GM19455 (cell line): ENCODE measurements at regions not wholly inside any gene's neighbourhood (a gene's known extent, or its start where the extent isn't known, plus 50 kb on each side); places are given as distances from the start of the nearest gene placed in this dataset.
"Not testable (repeated sequence)": the region's sequence is repeated elsewhere in the genome, so short reads cannot be mapped to it uniquely, and the experiment has no call there.

Experiments used
- ATAC-seq: cut with Tn5 transposase; IDR thresholded peaks from one replicate; pipeline ENCODE4 v1.9.1; 2021; ENCODE audit not compliant: unreplicated experiment

- no peak for ATAC-seq
Measured at GRCh38 chr3:25895031-25895430, 105.1 kb downstream of the OXSM start.

DNA sequence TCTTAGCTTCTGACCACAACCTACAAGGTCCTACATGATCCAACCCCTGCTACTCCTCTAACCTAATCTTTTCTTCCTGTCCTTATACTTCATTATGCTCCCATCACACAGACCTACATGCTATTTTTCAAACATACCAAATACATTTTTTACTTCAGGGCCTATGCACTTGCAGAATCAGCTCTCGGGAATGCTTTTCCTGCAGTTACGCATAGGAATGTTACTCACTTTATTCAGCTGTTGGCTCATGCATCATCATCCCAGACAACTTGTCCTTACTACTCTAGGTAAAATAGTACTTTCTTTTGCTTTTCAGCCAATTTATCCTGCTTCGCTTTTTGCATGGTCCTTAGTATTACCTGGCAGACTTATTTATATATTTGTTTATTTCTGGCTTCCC is 105.6 kb downstream of the OXSM start:
- no peak for ATAC-seq

- ATAC-seq = peak; percentile 78
Measured at GRCh38 chr3:25897019-25897418, 107.1 kb downstream of the OXSM start.

DNA sequence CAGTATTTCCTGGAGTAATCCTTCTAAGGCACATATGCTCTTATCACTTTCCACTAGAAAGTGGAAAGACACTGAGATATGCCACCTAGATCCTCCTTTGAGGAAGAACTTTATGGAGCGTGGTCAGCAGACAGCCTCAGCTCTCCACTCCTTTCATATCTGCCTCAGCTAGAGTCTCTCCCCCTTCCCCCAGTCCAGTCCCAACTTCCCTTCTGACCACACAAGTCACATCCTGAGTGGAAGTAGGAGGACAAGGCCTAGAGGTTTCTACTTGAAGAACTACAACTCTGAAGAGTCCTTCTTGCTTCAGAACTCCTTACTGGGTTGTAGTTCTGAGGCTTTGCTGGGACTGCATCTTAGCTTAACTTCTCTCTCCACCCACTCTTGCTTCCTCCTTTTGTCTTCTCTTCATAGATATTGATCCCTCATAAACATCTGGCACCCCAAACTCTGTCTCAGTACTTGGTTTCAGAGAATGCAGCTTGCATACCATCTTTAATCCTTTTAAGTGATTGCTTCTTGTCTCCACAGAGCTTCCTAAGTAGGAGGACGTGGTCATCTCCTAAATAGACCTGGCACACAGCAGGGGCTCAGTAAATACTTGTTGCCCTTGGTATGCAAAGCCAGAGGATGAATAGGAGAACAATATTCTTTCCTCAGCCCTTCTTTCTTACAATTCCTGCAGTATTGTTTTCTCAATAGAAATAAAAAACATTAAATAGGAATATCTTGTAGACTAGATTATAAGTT is 109.6 kb downstream of the OXSM start:
- no peak for ATAC-seq

GRCh38 chr3:25900161-25900560 is 110.3 kb downstream of the OXSM start:
- no peak for ATAC-seq

DNA sequence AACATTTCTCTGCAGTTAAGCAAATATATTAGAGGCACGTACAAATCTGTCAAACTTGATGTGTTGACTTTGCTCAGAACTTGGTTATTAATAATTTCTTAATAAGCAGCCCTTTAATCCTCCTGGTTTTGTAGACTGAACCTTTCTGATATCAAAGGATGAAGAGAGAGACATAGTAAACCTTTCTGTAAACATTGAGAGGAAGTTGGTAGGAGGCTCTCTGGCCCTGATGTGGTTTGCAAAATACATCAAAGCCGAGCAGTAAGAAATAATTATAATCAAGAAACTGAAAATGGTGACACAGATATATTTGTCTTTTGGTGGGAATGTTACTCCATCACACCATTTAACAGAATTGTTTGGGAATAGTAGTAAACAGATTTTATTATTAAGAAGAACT is 111.9 kb downstream of the OXSM start:
- no peak for ATAC-seq

DNA sequence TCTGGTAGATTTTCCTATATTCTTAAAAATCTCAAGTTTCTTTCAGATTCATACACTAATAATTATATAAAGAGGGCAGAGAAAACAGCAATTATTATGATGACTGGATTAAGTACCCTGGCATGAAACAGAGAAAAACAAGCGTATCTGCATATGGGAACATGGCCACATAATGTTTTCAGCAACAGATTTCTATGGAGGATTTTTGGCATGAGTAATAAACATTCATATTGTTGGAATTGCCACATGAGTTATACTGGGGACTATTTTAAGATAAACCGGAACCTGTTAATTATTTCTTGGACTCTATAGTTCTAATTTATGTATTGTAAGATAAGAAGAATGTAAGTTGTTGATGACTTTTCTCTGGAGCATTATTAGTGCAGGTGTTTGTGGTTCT is 112.7 kb downstream of the OXSM start:
- ATAC-seq = no peak

GRCh38 chr3:25903371-25904129 is 113.7 kb downstream of the OXSM start:
- ATAC-seq = no peak

GRCh38 chr3:25904206-25904605 is 114.3 kb downstream of the OXSM start:
- no peak for ATAC-seq

GRCh38 chr3:25906132-25906906 is 116.4 kb downstream of the OXSM start:
- ATAC-seq = no peak

DNA sequence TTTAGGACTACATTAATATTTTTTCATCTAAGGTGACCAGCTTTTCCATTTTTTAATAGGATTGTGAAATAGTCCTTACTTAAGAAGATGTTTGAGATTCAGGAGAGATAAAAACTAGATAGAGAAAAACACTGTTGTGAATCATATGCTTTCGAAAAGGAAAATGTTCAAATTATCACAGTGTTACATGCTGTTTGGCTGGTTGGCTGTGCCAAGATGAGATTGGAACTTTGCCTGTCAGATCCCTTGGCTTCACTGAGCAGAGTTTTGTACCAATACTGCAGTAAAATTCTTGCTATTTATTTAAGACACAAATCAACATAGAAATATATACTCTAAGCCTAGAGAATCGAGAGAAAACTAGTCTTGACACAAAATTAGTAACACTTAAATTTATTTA is 117.2 kb downstream of the OXSM start:
- ATAC-seq = no peak

DNA sequence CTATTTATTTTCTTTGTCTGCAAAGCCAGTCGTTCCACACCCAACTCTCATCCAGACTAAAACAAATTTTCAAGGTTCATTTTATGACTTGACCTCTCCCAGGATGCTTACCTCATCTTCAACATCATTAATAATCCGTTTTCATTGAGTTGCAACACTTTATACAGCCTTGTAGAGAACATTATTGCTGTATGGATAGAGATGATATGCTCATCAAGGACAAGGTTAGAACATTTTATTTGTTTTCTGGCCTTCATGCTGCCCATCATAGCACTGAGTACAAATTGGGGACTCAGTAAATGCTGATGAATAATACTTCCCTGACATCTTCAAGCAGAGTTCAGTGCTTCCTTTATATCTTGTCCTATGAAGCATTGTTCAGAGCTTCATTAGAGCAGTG is 120.2 kb downstream of the OXSM start:
- ATAC-seq = no peak

DNA sequence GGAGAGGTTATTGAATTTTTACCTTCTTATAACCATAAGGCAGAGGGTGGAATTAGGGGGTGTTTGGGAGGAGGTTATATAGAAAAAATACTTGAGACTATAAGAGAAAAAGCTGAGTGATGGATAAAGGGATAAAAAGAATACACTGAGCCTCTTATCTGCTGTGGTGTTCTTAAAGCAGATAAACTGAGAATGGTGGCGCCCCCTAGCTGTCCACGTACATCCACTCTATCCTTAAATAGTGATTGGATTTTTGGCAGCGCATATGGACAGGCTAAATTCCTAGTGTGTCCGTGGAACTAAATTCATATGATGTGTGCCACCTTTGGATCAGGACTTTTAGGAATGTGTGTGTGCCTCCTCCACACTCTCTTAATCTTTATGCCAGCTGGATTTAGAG is 121.1 kb downstream of the OXSM start:
- no peak for ATAC-seq

DNA sequence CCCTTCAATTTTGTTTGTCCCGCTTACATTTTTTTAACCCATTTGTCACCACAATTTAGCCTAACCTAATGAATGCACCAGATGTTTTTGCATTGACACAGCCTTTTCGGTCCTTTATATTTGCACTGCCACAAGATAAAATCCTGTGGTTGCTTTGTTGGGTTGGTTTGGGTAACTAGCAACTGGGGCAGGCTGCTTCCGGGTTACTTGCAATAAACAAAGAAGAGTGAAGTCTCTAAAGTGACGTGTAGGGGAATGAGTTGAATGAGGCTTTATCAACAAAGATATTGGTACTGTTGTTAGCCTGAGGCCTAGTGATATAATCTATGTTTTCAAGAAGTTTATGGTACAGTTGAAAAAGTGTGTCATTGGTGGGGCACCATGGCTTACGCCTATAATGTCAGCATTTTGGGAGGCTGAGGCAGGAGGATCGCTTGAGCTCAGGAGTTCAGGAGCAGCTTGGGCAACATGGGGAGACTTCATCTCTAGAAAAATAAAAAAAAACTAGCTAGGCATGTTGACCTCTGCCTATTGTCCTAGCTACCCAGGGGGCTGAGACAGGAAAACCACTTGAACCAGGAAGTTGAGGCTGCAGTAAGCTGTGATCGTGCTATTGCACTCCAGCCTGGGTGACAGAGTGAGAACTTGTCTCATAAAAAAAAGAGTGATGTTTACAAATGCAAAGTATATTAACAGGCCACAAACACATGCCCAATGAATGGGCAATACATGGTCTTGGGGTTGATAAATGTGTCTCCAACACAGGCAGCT is 121.8 kb downstream of the OXSM start:
- no peak for ATAC-seq

DNA sequence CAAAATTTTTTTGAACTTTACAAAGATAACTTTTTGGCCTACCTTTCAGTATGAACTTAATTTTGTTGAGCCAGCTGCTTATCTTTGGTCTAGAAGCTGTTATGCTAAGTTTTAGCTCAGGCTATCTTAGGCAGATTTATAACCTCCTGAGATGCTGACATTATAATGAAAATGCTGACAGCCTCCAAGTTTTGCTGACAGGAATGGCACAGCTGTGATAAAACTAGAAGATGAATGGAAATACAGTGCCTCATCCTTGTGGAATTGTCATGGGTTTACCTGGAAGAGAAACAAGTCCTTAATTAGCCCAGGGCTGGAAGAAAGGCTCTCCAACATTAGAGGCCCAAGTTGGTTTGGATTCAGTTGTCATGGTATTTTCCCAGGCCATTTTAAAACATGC is 123.3 kb downstream of the OXSM start:
- no peak for ATAC-seq

DNA sequence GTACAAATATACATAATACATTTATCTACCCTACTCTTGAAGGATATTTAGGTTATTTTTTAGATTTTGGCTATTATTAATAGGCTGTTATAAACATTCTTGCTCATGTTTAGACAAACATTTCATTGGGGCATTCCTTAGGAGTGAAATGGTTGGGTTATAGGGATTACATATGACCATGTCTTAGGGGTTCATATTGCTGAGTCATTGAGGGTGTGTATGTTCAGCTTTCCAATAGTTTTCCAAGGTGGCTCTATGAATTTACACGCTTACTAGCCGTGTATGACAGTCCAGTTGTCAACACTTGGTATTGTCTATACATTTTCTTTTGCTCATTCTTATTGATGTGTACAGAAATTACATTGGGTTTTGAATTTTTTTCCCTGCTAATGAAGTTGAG is 125.8 kb downstream of the OXSM start:
- no peak for ATAC-seq

GRCh38 chr3:25916321-25916720 is 126.4 kb downstream of the OXSM start:
- ATAC-seq = no peak

DNA sequence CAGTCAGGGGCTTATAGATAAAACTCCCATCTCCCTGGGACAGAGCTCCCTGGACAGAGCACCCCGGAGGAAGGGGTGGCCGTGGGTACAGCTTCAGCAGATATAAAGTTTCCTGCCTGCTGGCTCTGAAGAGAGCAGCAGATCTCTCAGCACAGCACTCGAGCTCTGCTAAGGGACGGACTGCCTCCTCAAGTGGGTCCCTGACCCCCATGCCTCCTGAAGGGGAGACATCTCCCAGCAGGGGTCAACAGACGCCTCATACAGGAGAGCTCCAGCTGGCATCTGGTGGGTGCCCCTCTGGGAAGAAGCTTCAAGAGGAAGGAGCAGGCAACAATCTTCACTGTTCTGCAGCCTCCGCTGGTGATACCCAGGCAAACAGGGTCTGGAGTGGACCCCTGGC is 142.1 kb downstream of the OXSM start:
- ATAC-seq = not testable (repeated sequence)

DNA sequence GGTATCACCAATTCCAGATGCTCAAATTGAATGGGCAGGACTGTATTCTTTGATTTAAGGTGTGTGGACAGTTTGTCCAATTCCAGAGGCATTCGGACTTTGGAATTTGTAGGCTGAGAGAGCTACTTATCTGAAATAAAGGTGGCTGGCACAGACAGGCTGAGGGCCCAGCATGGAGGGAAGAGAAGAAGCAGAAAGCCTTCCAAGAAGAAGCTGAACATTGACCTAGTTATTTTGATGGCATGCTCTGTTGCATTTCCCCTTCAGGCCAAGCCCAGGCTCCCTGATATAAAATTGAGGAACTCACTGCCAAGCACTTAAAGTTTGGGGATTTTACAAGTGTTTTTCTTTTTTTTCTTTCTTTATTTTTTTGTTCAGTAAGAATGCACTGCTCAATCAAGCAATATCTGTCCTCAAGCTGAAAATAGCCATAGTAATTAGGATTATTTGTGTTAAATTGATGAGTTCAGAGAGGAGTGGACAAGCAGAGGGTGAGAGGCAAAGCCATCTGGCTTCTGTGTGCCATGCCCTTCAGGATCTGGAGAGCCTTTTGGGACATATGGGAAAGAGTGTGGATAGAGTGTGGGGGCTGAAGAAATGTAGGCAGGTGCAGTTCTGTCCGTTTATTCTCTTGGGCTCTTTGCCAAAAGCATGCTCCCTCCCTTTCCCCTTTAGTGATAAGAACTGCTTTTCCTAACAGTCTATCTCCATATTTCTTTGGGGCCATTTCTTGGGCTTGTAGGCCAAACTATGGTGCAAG is 148.9 kb downstream of the OXSM start:
- no peak for ATAC-seq

DNA sequence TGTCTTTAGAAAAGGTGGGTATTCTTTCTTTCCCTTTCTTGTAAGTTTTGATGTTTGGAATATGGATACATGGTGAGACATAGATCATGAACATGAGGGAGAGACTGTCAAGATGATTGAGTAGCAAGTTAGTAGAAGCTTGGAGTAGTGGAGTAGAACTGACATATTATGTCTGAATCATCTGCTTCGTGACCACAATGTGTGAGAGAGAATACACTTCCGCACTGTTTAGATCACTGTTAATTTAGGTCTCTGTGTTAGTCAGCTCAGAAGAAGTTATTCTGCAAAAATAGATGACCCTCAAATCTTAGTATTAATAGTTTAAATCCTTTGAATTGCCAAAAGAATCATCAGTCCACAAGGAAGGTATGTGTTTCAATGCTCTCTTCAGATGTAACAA is 151.0 kb downstream of the OXSM start:
- no peak for ATAC-seq
